AG10803 (cell line): ENCODE measurements at regions not wholly inside any gene's neighbourhood (a gene's known extent, or its start where the extent isn't known, plus 50 kb on each side); places are given as distances from the start of the nearest gene placed in this dataset.
"Not testable (repeated sequence)": the region's sequence is repeated elsewhere in the genome, so short reads cannot be mapped to it uniquely, and the experiment has no call there.

Experiments
- DNase-seq: peaks from one replicate; pipeline ENCODE4 v3.0.0; 2010; ENCODE audit warnings: low read depth
- H3K4me3 ChIP-seq: 2 replicates; pipeline ENCODE4 v1.5.1; 2011; ENCODE audit warnings: mild to moderate bottlenecking, low read length, control low read depth
- CTCF ChIP-seq: conservative IDR thresholded peaks from 2 replicates; pipeline ENCODE4 v1.5.1; 2011; ENCODE audit warnings: mild to moderate bottlenecking, low read length, control low read depth, inconsistent platforms

- DNase-seq: no peak
- TF ChIP-seq CTCF: no peak
- no peak overlapping the region for H3K4me3 ChIP-seq
Observed at GRCh38 chr1:189726806-189727205, 750.9 kb downstream of the BRINP3 start.

- no peak for DNase-seq
- TF ChIP-seq CTCF: no peak
- no peak overlapping the region for H3K4me3 ChIP-seq
Observed at GRCh38 chr1:189751311-189751710, 726.4 kb downstream of the BRINP3 start.

- no peak for DNase-seq
- H3K4me3 ChIP-seq: no peak overlapping the region
- no peak for TF ChIP-seq CTCF
Observed at GRCh38 chr1:189752461-189752995, 725.1 kb downstream of the BRINP3 start.

GRCh38 chr1:189755100-189755499 is 722.6 kb downstream of the BRINP3 start:
- H3K4me3 ChIP-seq, DNase-seq: not testable (repeated sequence)

- DNase-seq: no peak
- H3K4me3 ChIP-seq: no peak overlapping the region
- TF ChIP-seq CTCF: no peak
Observed at GRCh38 chr1:189764391-189765320, 713.0 kb downstream of the BRINP3 start.

- no peak for DNase-seq
- TF ChIP-seq CTCF: no peak
- no peak overlapping the region for H3K4me3 ChIP-seq
Observed at GRCh38 chr1:189769448-189769847, 708.2 kb downstream of the BRINP3 start.

- no peak for DNase-seq
- no peak for TF ChIP-seq CTCF
- H3K4me3 ChIP-seq: no peak overlapping the region
Observed at GRCh38 chr1:189774721-189775287, 702.9 kb downstream of the BRINP3 start.
